Hepatocyte (in vitro differentiated cells): ENCODE measurements at regions not wholly inside any gene's neighbourhood (a gene's known extent, or its start where the extent isn't known, plus 50 kb on each side); places are given as distances from the start of the nearest gene placed in this dataset.

Experiments
- CTCF ChIP-seq: fragments of 200-600 bp; sonication (generic); IDR thresholded peaks from 2 replicates; pipeline ENCODE4 v1.5.1; 2016; ENCODE audit warnings: antibody characterized with exemption, mild to moderate bottlenecking; ENCODE audit not compliant: poor library complexity
- EZH2 ChIP-seq: fragments of 200-600 bp; sonication (generic); IDR thresholded peaks from 2 replicates; pipeline ENCODE4 v1.6.1; 2016; ENCODE audit warnings: antibody characterized with exemption, mild to moderate bottlenecking, borderline replicate concordance
- EZH2phosphoT487 ChIP-seq: fragments of 200-600 bp; sonication (generic); IDR thresholded peaks from one replicate; pipeline ENCODE4 v1.6.1; 2018; ENCODE audit warnings: antibody characterized with exemption, mild to moderate bottlenecking, low read depth, moderate library complexity; ENCODE audit not compliant: unreplicated experiment, severe bottlenecking

- no peak for TF ChIP-seq CTCF
- TF ChIP-seq EZH2: no peak
- no peak for TF ChIP-seq EZH2phosphoT487
These were observed 249.6 kb upstream of the KLF3 start for GRCh38 chr4:38414410-38414809.
